Muscle of leg (tissue), 3 donors: ENCODE measurements at regions not wholly inside any gene's neighbourhood (a gene's known extent, or its start where the extent isn't known, plus 50 kb on each side); places are given as distances from the start of the nearest gene placed in this dataset.
A peak's percentile ranks its signal among the peaks of the same experiment; 100 is the strongest.

Experiments
- DNase-seq: peaks from one replicate; pipeline ENCODE4 v3.0.0; 2013
- H3K27ac ChIP-seq: one replicate; pipeline ENCODE4 v1.5.1; 2013; ENCODE audit warnings: mild to moderate bottlenecking, low read length, control low read depth
- H3K27me3 ChIP-seq: one replicate; pipeline ENCODE4 v1.6.1; 2013; ENCODE audit warnings: low read length; ENCODE audit not compliant: control insufficient read depth, insufficient read depth
- H3K36me3 ChIP-seq: one replicate; pipeline ENCODE4 v1.6.1; 2013; ENCODE audit warnings: low read length; ENCODE audit not compliant: control insufficient read depth, insufficient read depth
- H3K4me1 ChIP-seq: one replicate; pipeline ENCODE4 v1.6.1; 2013; ENCODE audit warnings: low read length; ENCODE audit not compliant: control insufficient read depth, insufficient read depth
- H3K4me3 ChIP-seq: one replicate; pipeline ENCODE4 v1.5.1; 2013; ENCODE audit warnings: low read length, control low read depth
- H3K9me3 ChIP-seq: replicated peaks from 2 replicates; pipeline ENCODE4 v1.6.1; 2013; ENCODE audit warnings: low read depth, low read length; ENCODE audit not compliant: control insufficient read depth
- WGBS: methylation state at CpG from one replicate; pipeline ENCODE4 v1.1.5; 2013; ENCODE audit warnings: missing lambda C conversion rate; ENCODE audit not compliant: insufficient coverage; 5-methylcytosine and 5-hydroxymethylcytosine counted together

DNA sequence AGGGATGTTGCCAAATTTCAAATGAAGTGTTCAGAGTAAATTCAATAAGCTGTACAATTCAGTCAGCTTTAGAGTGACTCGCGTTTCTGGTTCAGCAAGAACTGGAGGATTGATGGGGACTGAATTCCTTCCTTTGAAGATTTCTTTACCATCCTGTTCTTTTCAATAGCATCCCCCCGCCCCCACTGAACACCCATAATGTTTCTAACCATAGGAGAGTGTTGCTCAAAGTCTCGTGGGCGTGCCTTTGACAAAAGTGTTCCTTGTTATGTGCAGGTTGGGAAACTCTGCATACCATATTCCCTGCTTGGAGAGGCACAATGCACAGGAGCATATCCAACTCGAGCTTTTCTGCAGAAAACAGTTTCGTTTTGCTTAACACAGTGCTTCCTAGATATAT lies 323.5 kb upstream of the CASK start:
- DNase-seq = no peak
- H3K36me3 ChIP-seq = no peaks in the 10 kb centered on the region
- H3K4me1 ChIP-seq = no peaks in the 10 kb centered on the region
- peaks cover 10% of the 10 kb centered on the region for H3K27me3 ChIP-seq
- H3K4me3 ChIP-seq = no peak overlapping the region
- no CpG with 5 or more reads among the region's 7 CpGs for WGBS
- no peaks in the 10 kb centered on the region for H3K9me3 ChIP-seq
- no peak overlapping the region for H3K27ac ChIP-seq

DNA sequence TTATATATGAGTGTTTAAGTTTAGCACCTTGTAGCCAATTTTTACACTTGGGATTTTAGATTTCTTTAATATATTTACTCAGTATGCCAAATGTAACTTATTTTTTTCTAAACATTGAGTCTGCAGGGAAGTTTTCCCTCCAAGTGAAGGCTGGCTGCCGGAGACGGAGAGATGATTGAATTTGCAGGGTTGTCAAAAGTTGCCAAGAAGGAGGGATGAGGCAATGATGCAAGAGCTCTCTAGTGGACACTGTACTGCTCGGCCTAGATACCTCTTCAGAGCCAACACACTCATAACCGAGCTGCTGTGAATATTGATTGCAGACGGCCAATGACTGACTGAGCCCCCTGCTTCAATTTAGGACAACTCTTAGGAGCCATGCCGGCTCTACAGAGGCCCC lies 318.6 kb upstream of the CASK start:
- Histone ChIP-seq H3K9me3 (no peaks in the 10 kb centered on the region), H3K4me1 (no peaks in the 10 kb centered on the region), H3K27me3 (peaks cover 15% of the 10 kb centered on the region), H3K27ac (peak overlapping the region; percentile 51), H3K4me3 (no peak overlapping the region), H3K36me3 (no peaks in the 10 kb centered on the region)
- WGBS = 27% methylated on average over 2 of the region's 6 CpGs
- DNase-seq = peak; percentile 95

- 0% methylated on average over 1 of the region's 1 CpG for WGBS
- DNase-seq = no peak
- no peaks in the 10 kb centered on the region for H3K36me3 ChIP-seq
- H3K27me3 ChIP-seq = peaks cover 17% of the 10 kb centered on the region
- no peaks in the 10 kb centered on the region for H3K9me3 ChIP-seq
- H3K27ac ChIP-seq = no peak overlapping the region
- no peaks in the 10 kb centered on the region for H3K4me1 ChIP-seq
- H3K4me3 ChIP-seq = no peak overlapping the region
Measured at GRCh38 chrX:42241421-42241820, 318.1 kb upstream of the CASK start.

- Histone ChIP-seq H3K9me3 (no peaks in the 10 kb centered on the region), H3K27ac (no peak overlapping the region), H3K4me3 (no peak overlapping the region), H3K4me1 (no peaks in the 10 kb centered on the region), H3K36me3 (no peaks in the 10 kb centered on the region), H3K27me3 (peaks cover 12% of the 10 kb centered on the region)
- 60% methylated on average over 1 of the region's 2 CpGs for WGBS
- DNase-seq = no peak
Measured at GRCh38 chrX:42237956-42238355, 314.6 kb upstream of the CASK start.

DNA sequence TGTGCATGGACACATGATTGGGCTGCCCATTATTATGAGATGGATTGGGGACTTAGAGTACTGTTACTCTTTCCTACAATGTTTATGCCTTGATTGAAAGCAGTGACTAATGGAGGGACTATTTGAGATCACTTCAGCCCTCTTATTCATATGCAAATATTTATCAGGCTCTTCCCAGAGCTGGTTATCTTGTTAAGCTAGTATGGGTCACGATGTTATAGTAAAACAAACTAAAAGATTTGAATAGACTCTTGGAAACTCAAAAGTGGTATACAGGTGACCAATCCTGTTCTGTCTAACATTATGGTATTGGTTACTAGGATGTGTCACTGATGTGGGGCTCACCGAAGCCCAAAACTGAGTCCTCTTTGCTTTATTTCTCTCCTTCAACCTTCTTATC lies 306.2 kb upstream of the CASK start:
- no peak for DNase-seq
- no peaks in the 10 kb centered on the region for H3K36me3 ChIP-seq
- no CpG with 5 or more reads among the region's 2 CpGs for WGBS

DNA sequence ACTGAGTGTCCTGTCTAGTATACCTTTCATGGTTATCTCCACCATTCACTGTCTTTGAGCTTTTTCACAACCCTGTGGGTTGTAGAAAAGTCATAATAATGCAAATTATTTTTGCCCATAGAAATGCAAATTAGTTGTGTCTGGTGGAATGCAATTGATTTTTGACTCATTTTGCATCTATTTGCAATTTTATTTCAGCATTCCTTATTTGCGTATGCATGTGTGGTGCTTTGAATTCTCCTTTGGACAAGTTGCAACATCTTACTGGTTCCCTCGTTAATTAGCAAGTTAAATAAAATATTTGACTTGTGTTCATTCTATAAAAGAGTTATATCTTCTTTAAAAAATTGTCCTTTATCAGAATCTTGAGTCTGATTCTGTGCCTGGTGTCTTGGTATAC lies 297.3 kb upstream of the CASK start:
- H3K4me1 ChIP-seq = no peaks in the 10 kb centered on the region
- peaks cover 2% of the 10 kb centered on the region for H3K27me3 ChIP-seq
- H3K36me3 ChIP-seq = no peaks in the 10 kb centered on the region
- H3K9me3 ChIP-seq = no peaks in the 10 kb centered on the region
- no peak overlapping the region for H3K27ac ChIP-seq
- DNase-seq = no peak
- H3K4me3 ChIP-seq = no peak overlapping the region
- WGBS = no CpG with 5 or more reads among the region's 2 CpGs

More for the DNA sequence above, 306.2 kb upstream of the CASK start:
- Histone ChIP-seq H3K27me3 (peaks cover 2% of the 10 kb centered on the region), H3K4me3 (no peak overlapping the region), H3K9me3 (no peaks in the 10 kb centered on the region), H3K27ac (no peak overlapping the region), H3K4me1 (no peaks in the 10 kb centered on the region)

DNA sequence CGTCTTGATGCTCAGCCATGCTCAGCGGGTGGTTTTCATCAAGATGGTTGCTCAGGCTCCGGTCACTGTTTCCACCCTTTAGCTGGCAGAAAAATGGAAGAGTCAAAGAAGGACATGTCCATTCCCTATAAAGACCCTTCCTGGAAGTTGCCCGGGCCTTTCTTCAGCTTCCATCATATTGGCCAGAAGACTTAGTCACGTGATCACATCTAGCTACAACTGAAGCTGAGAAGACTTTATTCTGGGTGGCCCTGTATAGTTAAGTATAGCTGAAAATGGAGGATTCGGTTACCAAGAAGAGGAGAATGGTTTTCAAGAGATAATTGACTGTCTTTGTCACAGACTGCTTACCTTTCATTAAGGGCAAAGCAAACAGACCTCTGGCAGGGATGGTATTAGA lies 296.7 kb upstream of the CASK start:
- H3K9me3 ChIP-seq = no peaks in the 10 kb centered on the region
- H3K36me3 ChIP-seq = no peaks in the 10 kb centered on the region
- peaks cover 2% of the 10 kb centered on the region for H3K27me3 ChIP-seq
- 94% methylated on average over 3 of the region's 6 CpGs for WGBS
- H3K4me3 ChIP-seq = no peak overlapping the region
- H3K27ac ChIP-seq = no peak overlapping the region
- no peaks in the 10 kb centered on the region for H3K4me1 ChIP-seq
- no peak for DNase-seq

DNA sequence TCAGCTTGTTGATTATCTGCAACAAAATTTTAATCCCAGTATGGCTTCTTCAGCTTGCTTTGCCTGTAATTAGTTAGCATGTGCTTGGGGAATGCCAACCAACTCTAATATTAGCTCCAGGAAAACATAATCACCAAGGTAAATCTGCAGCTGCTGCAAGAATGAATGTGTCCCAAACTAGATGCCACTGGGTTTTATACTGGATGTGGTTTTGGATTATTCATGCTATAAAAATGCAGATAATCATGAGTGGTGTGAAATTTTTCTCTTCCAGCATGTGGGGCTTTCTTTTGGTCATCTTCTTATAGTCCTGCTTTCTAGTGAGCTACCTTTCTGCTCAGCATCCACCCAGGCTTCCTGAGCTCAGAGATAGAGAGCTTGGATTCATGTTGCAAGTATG lies 295.9 kb upstream of the CASK start:
- Histone ChIP-seq H3K36me3 (no peaks in the 10 kb centered on the region), H3K27me3 (peaks cover 2% of the 10 kb centered on the region), H3K27ac (no peak overlapping the region), H3K4me3 (no peak overlapping the region), H3K9me3 (no peaks in the 10 kb centered on the region), H3K4me1 (no peaks in the 10 kb centered on the region)
- DNase-seq = peak; percentile 26

DNA sequence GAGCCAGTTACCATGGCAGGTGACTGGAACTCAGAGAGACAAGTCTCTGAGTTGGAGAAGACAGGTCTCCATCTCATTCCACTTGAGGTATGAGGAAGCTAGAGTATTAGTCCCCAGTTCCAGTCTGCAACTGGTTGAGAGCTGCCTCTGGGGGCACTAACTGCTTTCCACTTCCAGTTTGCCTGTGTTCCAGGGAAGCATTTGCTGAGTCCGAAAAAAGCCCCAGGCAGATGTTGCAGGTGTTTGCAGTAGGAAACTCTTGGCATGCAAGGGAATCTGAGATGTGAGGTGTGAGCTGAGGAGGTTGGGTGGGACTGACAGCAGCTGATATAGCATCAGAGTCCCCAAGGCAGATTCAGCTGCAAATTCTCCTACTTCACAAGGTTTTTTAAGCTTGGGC lies 272.2 kb upstream of the CASK start:
- no peak for DNase-seq
- H3K27ac ChIP-seq = no peak overlapping the region
- H3K9me3 ChIP-seq = peaks cover 6% of the 10 kb centered on the region
- peaks cover 13% of the 10 kb centered on the region for H3K27me3 ChIP-seq
- no peaks in the 10 kb centered on the region for H3K4me1 ChIP-seq
- no peaks in the 10 kb centered on the region for H3K36me3 ChIP-seq
- 71% methylated on average over 1 of the region's 1 CpG for WGBS
- no peak overlapping the region for H3K4me3 ChIP-seq

DNA sequence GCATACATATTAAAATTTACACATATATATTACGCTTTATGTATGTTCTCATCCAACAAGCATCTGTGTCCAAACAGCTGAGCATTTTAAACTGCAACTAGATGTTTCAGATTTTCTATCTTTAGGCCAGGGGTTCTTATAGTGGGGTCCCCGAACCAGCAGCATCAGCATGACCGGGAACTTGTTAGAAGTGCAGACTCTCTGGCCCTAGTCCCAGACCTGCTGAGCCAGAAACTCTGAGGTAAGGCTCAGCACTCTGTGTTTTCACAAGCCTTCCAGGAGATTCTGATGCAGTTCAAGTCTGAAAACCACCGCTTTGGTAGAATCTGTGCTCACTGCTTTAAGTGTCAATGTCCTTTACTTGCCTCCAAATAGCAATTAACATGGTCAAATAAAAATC lies 266.2 kb upstream of the CASK start:
- Histone ChIP-seq H3K27ac (no peak overlapping the region), H3K4me1 (no peaks in the 10 kb centered on the region), H3K36me3 (no peaks in the 10 kb centered on the region), H3K27me3 (peaks cover 15% of the 10 kb centered on the region), H3K4me3 (no peak overlapping the region), H3K9me3 (peaks cover 6% of the 10 kb centered on the region)
- peak; percentile 74 for DNase-seq
- WGBS = 24% methylated on average over 3 of the region's 4 CpGs

DNA sequence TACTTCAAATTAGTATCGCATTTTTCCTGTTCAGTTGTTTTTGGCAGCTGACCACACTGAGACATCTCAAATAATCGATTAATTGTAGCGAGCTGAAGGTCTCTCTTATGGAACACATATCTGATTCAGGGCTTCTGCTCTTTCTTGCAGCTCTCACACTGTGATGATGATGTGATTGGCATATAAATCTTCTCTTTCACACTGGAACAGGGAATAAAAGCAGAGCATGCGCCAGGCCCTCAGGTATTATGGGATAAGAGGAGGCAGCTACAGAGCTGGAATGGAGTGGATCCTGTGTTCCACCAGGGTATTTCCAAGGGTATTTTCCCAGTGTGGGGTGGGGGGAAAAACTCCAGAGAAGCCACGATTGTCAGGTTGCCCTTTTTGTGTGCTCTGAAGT lies 265.4 kb upstream of the CASK start:
- no peak overlapping the region for H3K4me3 ChIP-seq
- no peak overlapping the region for H3K27ac ChIP-seq
- WGBS = 60% methylated on average over 1 of the region's 5 CpGs
- H3K27me3 ChIP-seq = peaks cover 15% of the 10 kb centered on the region
- no peaks in the 10 kb centered on the region for H3K4me1 ChIP-seq
- DNase-seq = no peak
- H3K9me3 ChIP-seq = peaks cover 6% of the 10 kb centered on the region
- H3K36me3 ChIP-seq = no peaks in the 10 kb centered on the region
